Activated T-cell treated with anti-CD3 and anti-CD28 coated beads, Interleukin-2, amount 50 U/mL, for 48 hours (primary cell): ENCODE measurements at regions not wholly inside any gene's neighbourhood (a gene's known extent, or its start where the extent isn't known, plus 50 kb on each side); places are given as distances from the start of the nearest gene placed in this dataset.

Experiments used
- DNase-seq, 2 experiments: peaks; one replicate each; pipeline ENCODE4 v3.0.0-alpha.2; 2020

GRCh38 chr2:239520811-239521517 is 120.1 kb upstream of the HDAC4 start:
- no peak for DNase-seq

GRCh38 chr2:239519921-239520585 is 119.2 kb upstream of the HDAC4 start:
- no peak for DNase-seq

GRCh38 chr2:239519089-239519920 is 118.5 kb upstream of the HDAC4 start:
- no peak for DNase-seq

GRCh38 chr2:239518286-239519088 is 117.7 kb upstream of the HDAC4 start:
- DNase-seq: no peak

GRCh38 chr2:239517686-239518085 is 116.9 kb upstream of the HDAC4 start:
- no peak for DNase-seq

- no peak for DNase-seq
Measured at GRCh38 chr2:239516954-239517305, 116.1 kb upstream of the HDAC4 start.

GRCh38 chr2:239516286-239516953 is 115.6 kb upstream of the HDAC4 start:
- DNase-seq: no peak

- DNase-seq: no peak
Measured at GRCh38 chr2:239514754-239515530, 114.1 kb upstream of the HDAC4 start.

- no peak for DNase-seq
Measured at GRCh38 chr2:239512054-239512453, 111.2 kb upstream of the HDAC4 start.

GRCh38 chr2:239509373-239510143 is 108.7 kb upstream of the HDAC4 start:
- DNase-seq: no peak

- DNase-seq: no peak
Measured at GRCh38 chr2:239508261-239508660, 107.4 kb upstream of the HDAC4 start.

GRCh38 chr2:239507576-239508258 is 106.9 kb upstream of the HDAC4 start:
- DNase-seq: no peak

- no peak for DNase-seq
Measured at GRCh38 chr2:239506961-239507360, 106.1 kb upstream of the HDAC4 start.

- DNase-seq: no peak
Measured at GRCh38 chr2:239506101-239506857, 105.5 kb upstream of the HDAC4 start.

- no peak for DNase-seq
Measured at GRCh38 chr2:239504643-239505235, 103.9 kb upstream of the HDAC4 start.

GRCh38 chr2:239502430-239503186 is 101.8 kb upstream of the HDAC4 start:
- no peak for DNase-seq

GRCh38 chr2:239500574-239501550 is 100.0 kb upstream of the HDAC4 start:
- DNase-seq: no peak
